Liver (tissue), 3 donors: ENCODE measurements at regions not wholly inside any gene's neighbourhood (a gene's known extent, or its start where the extent isn't known, plus 50 kb on each side); places are given as distances from the start of the nearest gene placed in this dataset.

Experiments
- EGR1 ChIP-seq, 2 donors: IDR thresholded peaks; 2 replicates each; pipeline ENCODE4 v1.6.1; 2016 to 2018; ENCODE audit warnings: antibody characterized with exemption in 2 of 2, low read depth in 2 of 2
- FOXA2 ChIP-seq: IDR thresholded peaks from 2 replicates; pipeline ENCODE4 v1.6.1; 2016; ENCODE audit warnings: antibody characterized with exemption
- GABPA ChIP-seq, 2 donors: IDR thresholded peaks in 1 of 2; conservative IDR thresholded peaks in 1 of 2; 2 replicates each; pipeline ENCODE4 v1.6.1; 2016; ENCODE audit warnings: antibody characterized with exemption in 2 of 2, mild to moderate bottlenecking in 1 of 2, moderate library complexity in 1 of 2
- RAD21 ChIP-seq, 2 donors: IDR thresholded peaks; 2 replicates each; pipeline ENCODE4 v1.6.1; 2016; ENCODE audit warnings: antibody characterized with exemption in 2 of 2, mild to moderate bottlenecking in 2 of 2
- SP1 ChIP-seq: IDR thresholded peaks from 2 replicates; pipeline ENCODE4 v1.6.1; 2018; ENCODE audit warnings: antibody characterized with exemption, mild to moderate bottlenecking
- TAF1 ChIP-seq: conservative IDR thresholded peaks from 2 replicates; pipeline ENCODE4 v1.6.1; 2016; ENCODE audit warnings: antibody characterized with exemption, mild to moderate bottlenecking
- YY1 ChIP-seq: IDR thresholded peaks from 2 replicates; pipeline ENCODE4 v1.6.1; 2016; ENCODE audit warnings: antibody characterized with exemption, mild to moderate bottlenecking
- TF ChIP-seq, protein P1 (sequence below): fragments of 150-350 bp; IDR thresholded peaks from 2 replicates; pipeline ENCODE4 v1.5.1; 2017; ENCODE audit warnings: improper control_type of control experiment, low read depth, low read length; ENCODE audit not compliant: missing input control
- TF ChIP-seq, protein P2 (sequence below): IDR thresholded peaks from 2 replicates; pipeline ENCODE4 v1.6.1; 2016; ENCODE audit warnings: antibody characterized with exemption
- TF ChIP-seq, protein P3 (sequence below): IDR thresholded peaks from 2 replicates; pipeline ENCODE4 v1.6.1; 2016; ENCODE audit warnings: antibody characterized with exemption, mild to moderate bottlenecking
- TF ChIP-seq, protein P4 (sequence below): IDR thresholded peaks from 2 replicates; pipeline ENCODE4 v1.6.1; 2016; ENCODE audit warnings: antibody characterized with exemption
- donor health status: healthy.
- donor health status: healthy.

DNA sequence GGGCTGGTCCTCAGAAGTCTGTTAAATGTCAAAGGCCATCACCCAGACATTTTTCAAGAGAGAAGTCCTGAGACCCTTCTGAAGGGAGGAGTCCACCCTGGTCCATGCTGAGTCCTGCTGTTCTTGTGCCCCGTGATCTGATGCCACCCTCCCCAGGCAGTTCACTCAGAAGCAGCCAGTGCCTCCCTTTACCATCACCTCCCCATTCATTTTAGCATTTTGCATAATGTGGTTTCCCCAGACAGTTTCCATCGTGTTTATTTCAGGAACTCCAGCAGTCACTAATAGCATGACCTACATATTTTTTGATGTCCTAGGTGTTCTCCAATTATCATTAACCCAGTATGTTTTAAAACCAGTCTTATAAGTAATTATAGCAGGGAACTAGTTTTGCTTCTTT lies 353.0 kb upstream of the CDH5 start:
- no peak for TF ChIP-seq SP1
- TF ChIP-seq, protein P1, sequence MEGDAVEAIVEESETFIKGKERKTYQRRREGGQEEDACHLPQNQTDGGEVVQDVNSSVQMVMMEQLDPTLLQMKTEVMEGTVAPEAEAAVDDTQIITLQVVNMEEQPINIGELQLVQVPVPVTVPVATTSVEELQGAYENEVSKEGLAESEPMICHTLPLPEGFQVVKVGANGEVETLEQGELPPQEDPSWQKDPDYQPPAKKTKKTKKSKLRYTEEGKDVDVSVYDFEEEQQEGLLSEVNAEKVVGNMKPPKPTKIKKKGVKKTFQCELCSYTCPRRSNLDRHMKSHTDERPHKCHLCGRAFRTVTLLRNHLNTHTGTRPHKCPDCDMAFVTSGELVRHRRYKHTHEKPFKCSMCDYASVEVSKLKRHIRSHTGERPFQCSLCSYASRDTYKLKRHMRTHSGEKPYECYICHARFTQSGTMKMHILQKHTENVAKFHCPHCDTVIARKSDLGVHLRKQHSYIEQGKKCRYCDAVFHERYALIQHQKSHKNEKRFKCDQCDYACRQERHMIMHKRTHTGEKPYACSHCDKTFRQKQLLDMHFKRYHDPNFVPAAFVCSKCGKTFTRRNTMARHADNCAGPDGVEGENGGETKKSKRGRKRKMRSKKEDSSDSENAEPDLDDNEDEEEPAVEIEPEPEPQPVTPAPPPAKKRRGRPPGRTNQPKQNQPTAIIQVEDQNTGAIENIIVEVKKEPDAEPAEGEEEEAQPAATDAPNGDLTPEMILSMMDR, result no peak
- TF ChIP-seq, protein P2, sequence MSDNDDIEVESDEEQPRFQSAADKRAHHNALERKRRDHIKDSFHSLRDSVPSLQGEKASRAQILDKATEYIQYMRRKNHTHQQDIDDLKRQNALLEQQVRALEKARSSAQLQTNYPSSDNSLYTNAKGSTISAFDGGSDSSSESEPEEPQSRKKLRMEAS, result no peak
- TF ChIP-seq TAF1, result no peak
- TF ChIP-seq, protein P3, sequence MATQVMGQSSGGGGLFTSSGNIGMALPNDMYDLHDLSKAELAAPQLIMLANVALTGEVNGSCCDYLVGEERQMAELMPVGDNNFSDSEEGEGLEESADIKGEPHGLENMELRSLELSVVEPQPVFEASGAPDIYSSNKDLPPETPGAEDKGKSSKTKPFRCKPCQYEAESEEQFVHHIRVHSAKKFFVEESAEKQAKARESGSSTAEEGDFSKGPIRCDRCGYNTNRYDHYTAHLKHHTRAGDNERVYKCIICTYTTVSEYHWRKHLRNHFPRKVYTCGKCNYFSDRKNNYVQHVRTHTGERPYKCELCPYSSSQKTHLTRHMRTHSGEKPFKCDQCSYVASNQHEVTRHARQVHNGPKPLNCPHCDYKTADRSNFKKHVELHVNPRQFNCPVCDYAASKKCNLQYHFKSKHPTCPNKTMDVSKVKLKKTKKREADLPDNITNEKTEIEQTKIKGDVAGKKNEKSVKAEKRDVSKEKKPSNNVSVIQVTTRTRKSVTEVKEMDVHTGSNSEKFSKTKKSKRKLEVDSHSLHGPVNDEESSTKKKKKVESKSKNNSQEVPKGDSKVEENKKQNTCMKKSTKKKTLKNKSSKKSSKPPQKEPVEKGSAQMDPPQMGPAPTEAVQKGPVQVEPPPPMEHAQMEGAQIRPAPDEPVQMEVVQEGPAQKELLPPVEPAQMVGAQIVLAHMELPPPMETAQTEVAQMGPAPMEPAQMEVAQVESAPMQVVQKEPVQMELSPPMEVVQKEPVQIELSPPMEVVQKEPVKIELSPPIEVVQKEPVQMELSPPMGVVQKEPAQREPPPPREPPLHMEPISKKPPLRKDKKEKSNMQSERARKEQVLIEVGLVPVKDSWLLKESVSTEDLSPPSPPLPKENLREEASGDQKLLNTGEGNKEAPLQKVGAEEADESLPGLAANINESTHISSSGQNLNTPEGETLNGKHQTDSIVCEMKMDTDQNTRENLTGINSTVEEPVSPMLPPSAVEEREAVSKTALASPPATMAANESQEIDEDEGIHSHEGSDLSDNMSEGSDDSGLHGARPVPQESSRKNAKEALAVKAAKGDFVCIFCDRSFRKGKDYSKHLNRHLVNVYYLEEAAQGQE, result no peak
- TF ChIP-seq, protein P4, sequence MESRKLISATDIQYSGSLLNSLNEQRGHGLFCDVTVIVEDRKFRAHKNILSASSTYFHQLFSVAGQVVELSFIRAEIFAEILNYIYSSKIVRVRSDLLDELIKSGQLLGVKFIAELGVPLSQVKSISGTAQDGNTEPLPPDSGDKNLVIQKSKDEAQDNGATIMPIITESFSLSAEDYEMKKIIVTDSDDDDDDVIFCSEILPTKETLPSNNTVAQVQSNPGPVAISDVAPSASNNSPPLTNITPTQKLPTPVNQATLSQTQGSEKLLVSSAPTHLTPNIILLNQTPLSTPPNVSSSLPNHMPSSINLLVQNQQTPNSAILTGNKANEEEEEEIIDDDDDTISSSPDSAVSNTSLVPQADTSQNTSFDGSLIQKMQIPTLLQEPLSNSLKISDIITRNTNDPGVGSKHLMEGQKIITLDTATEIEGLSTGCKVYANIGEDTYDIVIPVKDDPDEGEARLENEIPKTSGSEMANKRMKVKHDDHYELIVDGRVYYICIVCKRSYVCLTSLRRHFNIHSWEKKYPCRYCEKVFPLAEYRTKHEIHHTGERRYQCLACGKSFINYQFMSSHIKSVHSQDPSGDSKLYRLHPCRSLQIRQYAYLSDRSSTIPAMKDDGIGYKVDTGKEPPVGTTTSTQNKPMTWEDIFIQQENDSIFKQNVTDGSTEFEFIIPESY, result no peak
- no peak for TF ChIP-seq EGR1 (IDR thresholded peaks at IDR 0.05; ENCODE audit: low read depth in 2 of 2)
- no peak for TF ChIP-seq RAD21 (IDR thresholded peaks at IDR 0.05)
- TF ChIP-seq FOXA2, result no peak
- no peak for TF ChIP-seq YY1
- TF ChIP-seq GABPA (IDR thresholded peaks at IDR 0.05 in 1 of 2, conservative IDR thresholded peaks at IDR 0.05 in 1 of 2), result no peak
